ENCODE measurements at regions not wholly inside any gene's neighbourhood (a gene's known extent, or its start where the extent isn't known, plus 50 kb on each side); places are given as distances from the start of the nearest gene placed in this dataset.
"Not testable (repeated sequence)": the region's sequence is repeated elsewhere in the genome, so short reads cannot be mapped to it uniquely, and the experiment has no call there.

GRCh38 chr1:60274422-60275290, 201.1 kb upstream of the C1orf87 start:
- no peak for DNase-seq (ENCODE audit: low read depth in 3 of 3)

GRCh38 chr1:60273185-60273584, 199.6 kb upstream of the C1orf87 start:
- DNase-seq (ENCODE audit: low read depth in 3 of 3) = no peak

DNA sequence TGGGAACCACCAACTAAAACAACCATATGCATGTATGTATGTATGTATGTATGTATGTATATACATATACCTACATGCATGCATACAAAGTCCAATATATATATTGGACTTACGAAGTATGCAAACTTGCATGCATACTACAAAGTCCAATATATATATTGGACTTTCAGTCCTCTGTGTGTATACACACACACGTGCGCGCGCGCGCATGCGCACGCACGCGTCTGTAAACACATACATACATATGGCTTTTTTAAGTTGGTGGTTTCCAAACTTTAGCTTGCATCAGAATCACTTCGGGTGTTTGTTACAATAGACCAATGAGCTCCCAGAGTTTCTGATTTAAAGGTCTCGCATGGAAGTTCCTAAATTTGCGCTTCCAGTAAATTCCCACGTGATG, 197.5 kb upstream of the C1orf87 start:
- no peak for DNase-seq (ENCODE audit: low read depth in 3 of 3)

GRCh38 chr1:60268451-60268850, 194.9 kb upstream of the C1orf87 start:
- no peak for DNase-seq (ENCODE audit: low read depth in 3 of 3)

DNA sequence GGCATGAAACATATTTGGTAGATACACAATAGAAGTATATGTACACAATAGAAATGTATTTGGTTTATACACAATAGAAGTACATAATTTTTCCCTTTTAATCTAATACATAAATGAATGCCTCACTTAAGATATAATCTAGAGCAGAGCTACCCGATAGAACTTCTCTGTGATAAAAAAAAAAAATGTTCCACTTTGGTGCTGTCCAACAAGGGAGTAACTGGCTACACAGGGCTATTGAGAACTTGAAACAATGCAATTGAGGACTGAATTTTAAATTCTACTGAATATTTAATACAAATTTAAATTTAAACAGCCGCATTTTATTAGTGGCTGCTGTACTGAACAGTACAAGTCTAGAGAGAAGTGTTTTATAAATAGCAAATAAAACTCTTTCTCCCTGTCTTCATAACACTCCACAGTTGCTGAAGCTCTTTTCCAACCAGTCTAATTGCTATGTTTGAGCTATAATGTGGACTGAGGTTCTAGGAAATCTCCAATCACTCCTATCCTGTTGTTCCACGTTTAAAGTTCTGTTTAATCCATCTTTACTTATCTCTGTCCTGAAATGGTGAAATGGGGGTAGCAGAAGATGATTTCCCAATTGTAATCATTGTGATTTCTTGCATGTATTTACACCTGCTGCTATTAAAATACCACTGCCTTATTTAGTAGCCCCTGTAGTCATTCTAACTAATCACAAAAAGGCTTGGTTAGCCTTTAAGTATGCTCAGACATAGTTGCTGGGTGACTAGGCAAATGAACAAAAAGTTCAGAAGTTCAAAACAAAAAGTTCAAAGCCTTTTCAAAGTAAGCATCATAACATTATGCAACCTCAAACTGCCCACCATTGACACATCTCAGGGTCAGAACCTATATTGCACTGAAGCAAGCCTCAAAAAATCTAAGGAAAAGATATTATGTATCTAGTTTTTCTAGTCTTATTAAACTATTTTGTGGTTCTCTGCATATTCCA, 192.3 kb upstream of the C1orf87 start:
- DNase-seq (ENCODE audit: low read depth in 3 of 3) = no peak

GRCh38 chr1:60262701-60263100, 189.1 kb upstream of the C1orf87 start:
- DNase-seq (ENCODE audit: low read depth in 3 of 3) = no peak

GRCh38 chr1:60257531-60257930, 184.0 kb upstream of the C1orf87 start:
- no peak for DNase-seq (ENCODE audit: low read depth in 3 of 3)

- no peak for DNase-seq (ENCODE audit: low read depth in 3 of 3)
These were observed 182.0 kb upstream of the C1orf87 start for GRCh38 chr1:60255565-60255964.

- no peak for DNase-seq (ENCODE audit: low read depth in 3 of 3)
These were observed 177.9 kb upstream of the C1orf87 start for GRCh38 chr1:60251426-60251825.

- not testable (repeated sequence) for DNase-seq (ENCODE audit: low read depth in 3 of 3)
These were observed 173.9 kb upstream of the C1orf87 start for GRCh38 chr1:60247467-60247866.

GRCh38 chr1:60245324-60245723, 171.8 kb upstream of the C1orf87 start:
- DNase-seq (ENCODE audit: low read depth in 3 of 3) = no peak

DNA sequence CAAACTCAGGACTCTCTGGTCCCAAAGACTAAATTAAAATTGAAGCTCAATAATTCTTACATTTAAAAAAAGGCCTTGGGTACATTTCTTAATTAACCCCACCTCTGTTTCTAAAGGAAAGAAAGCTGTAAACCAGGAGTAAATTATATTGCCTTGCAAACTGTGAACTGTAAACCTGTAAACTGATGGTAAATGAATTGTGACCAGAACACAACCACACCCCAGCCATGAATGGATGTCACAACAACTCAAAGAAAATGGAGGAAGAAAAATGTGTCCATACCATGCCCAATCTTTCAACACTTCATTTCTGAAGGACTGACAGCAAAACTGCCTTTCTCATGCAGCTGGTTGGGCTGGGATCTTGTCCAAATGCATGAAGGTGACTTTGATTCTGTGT, 171.3 kb upstream of the C1orf87 start:
- DNase-seq (ENCODE audit: low read depth in 3 of 3) = no peak

- no peak for DNase-seq (ENCODE audit: low read depth in 3 of 3)
These were observed 161.7 kb upstream of the C1orf87 start for GRCh38 chr1:60235275-60235674.

DNA sequence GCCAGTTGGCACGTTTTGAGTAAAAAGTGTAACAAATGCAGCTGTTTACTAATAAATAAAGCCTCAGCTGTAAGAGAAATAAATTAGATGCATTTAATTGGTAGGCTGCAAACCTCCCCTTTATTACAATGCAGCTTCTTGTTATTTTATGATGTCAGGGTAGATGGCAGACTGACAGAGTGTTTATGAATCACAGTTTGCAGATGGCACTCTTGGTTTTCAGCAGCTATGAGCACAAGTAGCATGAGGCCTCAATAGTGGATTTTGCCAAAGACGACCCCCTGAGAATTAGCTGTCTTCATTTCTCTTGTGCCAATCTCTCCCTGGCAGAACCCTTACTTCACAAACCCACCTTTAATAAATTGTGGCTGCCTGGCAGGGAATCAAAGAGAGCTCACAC, 161.2 kb upstream of the C1orf87 start:
- DNase-seq (ENCODE audit: low read depth in 3 of 3) = no peak

DNA sequence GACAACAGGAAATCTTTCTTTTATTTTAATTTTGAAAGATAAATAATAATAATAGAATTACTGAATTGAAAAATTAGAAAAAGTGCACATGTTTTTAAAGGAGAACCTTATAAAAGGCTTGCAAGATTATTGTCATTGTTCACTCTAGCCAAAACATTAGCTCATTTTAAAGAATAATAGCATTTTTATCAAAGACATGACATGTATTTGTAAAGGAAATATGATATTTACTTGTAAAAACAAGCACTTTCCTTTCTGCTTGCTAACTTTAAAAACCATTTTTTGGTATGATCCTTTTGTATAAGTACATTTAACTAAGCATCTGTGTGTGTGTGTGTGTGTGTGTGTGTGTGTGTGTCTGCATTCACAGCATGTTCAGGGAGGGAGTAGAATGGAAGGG, 156.3 kb upstream of the C1orf87 start:
- DNase-seq (ENCODE audit: low read depth in 3 of 3) = no peak

GRCh38 chr1:60228041-60228491, 154.5 kb upstream of the C1orf87 start:
- no peak for DNase-seq (ENCODE audit: low read depth in 3 of 3)

- no peak for DNase-seq (ENCODE audit: low read depth in 3 of 3)
These were observed 154.0 kb upstream of the C1orf87 start for GRCh38 chr1:60227601-60228000.

DNA sequence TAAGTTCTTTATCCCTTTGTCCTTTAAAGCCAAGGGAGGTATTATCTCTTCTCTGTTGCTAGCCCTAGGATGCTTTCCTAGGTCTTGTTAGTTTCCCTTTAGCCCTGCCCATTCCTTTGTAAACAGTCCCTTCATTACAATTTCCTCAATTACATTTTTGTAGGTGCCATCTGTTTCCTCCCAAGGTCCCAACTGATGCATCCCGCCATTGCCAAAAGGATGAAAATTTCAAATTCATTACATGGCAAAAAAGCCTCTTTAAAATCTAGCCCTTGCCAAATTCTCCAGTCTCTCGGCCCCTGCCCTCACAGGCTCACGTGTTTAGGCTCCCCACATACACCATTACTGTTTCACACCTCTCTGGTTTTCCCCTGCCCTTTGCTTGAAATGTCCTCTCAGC, 151.9 kb upstream of the C1orf87 start:
- no peak for DNase-seq (ENCODE audit: low read depth in 3 of 3)

- no peak for DNase-seq (ENCODE audit: low read depth in 3 of 3)
These were observed 151.0 kb upstream of the C1orf87 start for GRCh38 chr1:60224523-60224922.

DNA sequence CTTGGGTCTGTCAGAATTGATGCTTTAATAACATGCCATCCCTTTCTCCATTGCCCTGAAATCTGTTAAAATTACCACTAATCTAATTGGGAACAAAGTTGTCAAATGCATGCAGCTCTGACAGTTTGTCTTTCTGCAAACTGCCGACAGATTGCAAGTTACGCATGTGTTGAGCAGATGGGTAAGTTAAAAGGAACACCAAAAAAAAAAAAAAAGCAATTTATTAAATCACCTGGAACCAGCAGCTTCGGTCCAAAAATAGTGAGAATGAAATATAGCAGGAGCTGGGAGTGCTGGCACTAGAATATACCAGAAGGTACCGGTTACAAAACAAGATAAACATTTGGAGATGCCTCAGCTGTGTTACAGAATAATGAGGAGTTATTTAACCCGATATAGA, 149.6 kb upstream of the C1orf87 start:
- no peak for DNase-seq (ENCODE audit: low read depth in 3 of 3)

- no peak for DNase-seq (ENCODE audit: low read depth in 3 of 3)
These were observed 149.0 kb upstream of the C1orf87 start for GRCh38 chr1:60222360-60223115.

DNA sequence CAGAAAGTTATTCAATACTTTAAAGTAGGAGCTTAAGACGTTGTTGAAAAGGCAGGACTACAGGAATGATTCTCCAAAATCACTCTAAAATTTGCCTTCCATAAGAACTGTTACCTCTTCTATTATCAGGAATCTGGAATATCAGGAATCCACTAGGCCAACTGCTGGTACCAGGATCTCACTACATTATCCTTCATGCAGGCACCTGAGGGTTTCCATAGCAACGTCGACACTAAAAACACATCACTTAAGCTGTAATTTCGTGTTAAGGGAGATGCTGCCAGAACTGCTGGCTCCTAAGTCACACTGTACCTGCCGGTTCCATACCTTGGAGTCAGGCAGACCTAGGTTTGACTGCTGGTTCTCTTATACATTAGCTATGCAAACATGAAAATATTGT, 139.7 kb upstream of the C1orf87 start:
- DNase-seq (ENCODE audit: low read depth in 3 of 3) = no peak

Data from stimulated activated CD4-positive, alpha-beta T cell treated with anti-CD3 and anti-CD28 coated beads, TNF-alpha, amount 100 ng/mL, for 4 hours (primary cell).